ENCODE measurements at regions not wholly inside any gene's neighbourhood (a gene's known extent, or its start where the extent isn't known, plus 50 kb on each side); places are given as distances from the start of the nearest gene placed in this dataset.

GRCh38 chr11:62073061-62073460 is 50.8 kb upstream of the INCENP start:
- no peak for DNase-seq

GRCh38 chr11:62071408-62071807 is 52.4 kb upstream of the INCENP start:
- DNase-seq = no peak

- DNase-seq = no peak
These were observed 53.6 kb upstream of the INCENP start for GRCh38 chr11:62069986-62070919.

- DNase-seq = no peak
These were observed 54.4 kb upstream of the INCENP start for GRCh38 chr11:62069374-62069773.

GRCh38 chr11:62068730-62069129 is 55.1 kb upstream of the INCENP start:
- DNase-seq = no peak

- no peak for DNase-seq
These were observed 56.1 kb upstream of the INCENP start for GRCh38 chr11:62067741-62068140.

- DNase-seq = no peak
These were observed 59.6 kb upstream of the INCENP start for GRCh38 chr11:62064221-62064620.

GRCh38 chr11:62062223-62062861 is 61.5 kb upstream of the INCENP start:
- DNase-seq = no peak

GRCh38 chr11:62061356-62062222 is 62.2 kb upstream of the INCENP start:
- DNase-seq = no peak

GRCh38 chr11:62057069-62057468 is 66.7 kb upstream of the INCENP start:
- no peak for DNase-seq

GRCh38 chr11:62055970-62056369 is 67.8 kb upstream of the INCENP start:
- no peak for DNase-seq

GRCh38 chr11:62054484-62055121 is 69.2 kb upstream of the INCENP start:
- no peak for DNase-seq

GRCh38 chr11:62054081-62054480 is 69.7 kb upstream of the INCENP start:
- DNase-seq = no peak

GRCh38 chr11:62050716-62051115 is 73.1 kb upstream of the INCENP start:
- no peak for DNase-seq

GRCh38 chr11:62048100-62048499 is 75.7 kb upstream of the INCENP start:
- DNase-seq = no peak

- no peak for DNase-seq
These were observed 77.2 kb upstream of the INCENP start for GRCh38 chr11:62046568-62047100.

GRCh38 chr11:62044639-62045121 is 77.2 kb upstream of the FTH1 start:
- DNase-seq = no peak

GRCh38 chr11:62035293-62035692 is 67.9 kb upstream of the FTH1 start:
- no peak for DNase-seq

GRCh38 chr11:62034036-62034338 is 66.6 kb upstream of the FTH1 start:
- DNase-seq = no peak

- no peak for DNase-seq
These were observed 66.0 kb upstream of the FTH1 start for GRCh38 chr11:62033191-62034035.

GRCh38 chr11:62030071-62030684 is 62.7 kb upstream of the FTH1 start:
- no peak for DNase-seq
